ENCODE measurements at regions not wholly inside any gene's neighbourhood (a gene's known extent, or its start where the extent isn't known, plus 50 kb on each side); places are given as distances from the start of the nearest gene placed in this dataset.

GRCh38 chr17:77822302-77823030 is 136.0 kb upstream of the TNRC6C start (continued):
- TF ChIP-seq REST (IDR thresholded peaks at IDR 0.05): no peak
- no peak for TF ChIP-seq YY1 (IDR thresholded peaks at IDR 0.05)

- Histone ChIP-seq H3K4me3 (ENCODE audit: low read depth in 1 of 3, low read length in 3 of 3) (no peak overlapping the region), H3K9ac (ENCODE audit: low read depth in 1 of 2, low read length in 2 of 2) (no peak overlapping the region), H3K4me1 (ENCODE audit: control insufficient read depth in 4 of 4, insufficient read depth in 4 of 4, low read length in 3 of 4) (no peaks in the 10 kb centered on the region), H3K27me3 (ENCODE audit: control insufficient read depth in 4 of 4, insufficient read depth in 4 of 4, low read length in 3 of 4) (peaks cover 0 to 3% (median 0%) of the 10 kb centered on the region in 4 donors), H3K27ac (ENCODE audit: low read depth in 1 of 2, low read length in 2 of 2) (no peak overlapping the region), H3K9me3 (ENCODE audit: control insufficient read depth in 4 of 4, low read length in 3 of 4) (no peaks in the 10 kb centered on the region), H3K36me3 (ENCODE audit: control insufficient read depth in 4 of 4, insufficient read depth in 3 of 4, low read depth in 1 of 4, low read length in 3 of 4) (no peaks in the 10 kb centered on the region)
- no peak for TF ChIP-seq RXRA (IDR thresholded peaks at IDR 0.05)
- no peak for DNase-seq (ENCODE audit: low spot score)
- 84% methylated on average over 11 of the region's 11 CpGs for whole genome bisulfite sequencing
Measured at GRCh38 chr17:77824102-77824779, 134.3 kb upstream of the TNRC6C start.

GRCh38 chr17:77824780-77825280 is 133.7 kb upstream of the TNRC6C start:
- Histone ChIP-seq H3K9ac (ENCODE audit: low read depth in 1 of 2, low read length in 2 of 2) (no peak overlapping the region), H3K4me1 (ENCODE audit: control insufficient read depth in 4 of 4, insufficient read depth in 4 of 4, low read length in 3 of 4) (no peaks in the 10 kb centered on the region), H3K4me3 (ENCODE audit: low read depth in 1 of 3, low read length in 3 of 3) (no peak overlapping the region), H3K27ac (ENCODE audit: low read depth in 1 of 2, low read length in 2 of 2) (no peak overlapping the region), H3K36me3 (ENCODE audit: control insufficient read depth in 4 of 4, insufficient read depth in 3 of 4, low read depth in 1 of 4, low read length in 3 of 4) (no peaks in the 10 kb centered on the region), H3K9me3 (ENCODE audit: control insufficient read depth in 4 of 4, low read length in 3 of 4) (no peaks in the 10 kb centered on the region), H3K27me3 (ENCODE audit: control insufficient read depth in 4 of 4, insufficient read depth in 4 of 4, low read length in 3 of 4) (peaks cover 0 to 3% (median 0%) of the 10 kb centered on the region in 4 donors)
- DNase-seq (ENCODE audit: low spot score): no peak
- 90% methylated on average over 9 of the region's 9 CpGs for WGBS
- no peak for TF ChIP-seq TAF1 (conservative IDR thresholded peaks at IDR 0.05)
- TF ChIP-seq FOXA1 (IDR thresholded peaks at IDR 0.05): no peak
- TF ChIP-seq CTCF (IDR thresholded peaks at IDR 0.05; ENCODE audit: low read depth, low read length, missing input control): no peak
- TF ChIP-seq REST (IDR thresholded peaks at IDR 0.05): no peak
- TF ChIP-seq GABPA (IDR thresholded peaks at IDR 0.05 in 1 of 2, conservative IDR thresholded peaks at IDR 0.05 in 1 of 2): no peak
- no peak for TF ChIP-seq NR2F2 (IDR thresholded peaks at IDR 0.05)
- no peak for TF ChIP-seq FOXA2 (IDR thresholded peaks at IDR 0.05)
- TF ChIP-seq RXRA (IDR thresholded peaks at IDR 0.05): no peak
- TF ChIP-seq ZBTB33 (IDR thresholded peaks at IDR 0.05): no peak
- TF ChIP-seq MAX (IDR thresholded peaks at IDR 0.05): no peak
- no peak for TF ChIP-seq HNF4A (conservative IDR thresholded peaks at IDR 0.05)
- TF ChIP-seq SP1 (IDR thresholded peaks at IDR 0.05): no peak
- TF ChIP-seq YY1 (IDR thresholded peaks at IDR 0.05): no peak
- TF ChIP-seq RAD21 (IDR thresholded peaks at IDR 0.05): no peak
- no peak for TF ChIP-seq EGR1 (IDR thresholded peaks at IDR 0.05; ENCODE audit: low read depth in 2 of 2)
- no peak for TF ChIP-seq ATF3 (IDR thresholded peaks at IDR 0.05)
- TF ChIP-seq JUND (IDR thresholded peaks at IDR 0.05): no peak

All from liver (tissue), 8 donors.